WTC11 (cell line): ENCODE measurements at regions not wholly inside any gene's neighbourhood (a gene's known extent, or its start where the extent isn't known, plus 50 kb on each side); places are given as distances from the start of the nearest gene placed in this dataset.

Experiments used
- ATAC-seq: fragments of 200-7000 bp; cut with Tn5 transposase; 2 replicates; pipeline ENCODE4 v1.10.0; 2021; ENCODE audit warnings: mild to moderate bottlenecking, moderate library complexity
- CTCF ChIA-PET: fragments of 300-600 bp; sonication (Branson Sonifier 250); formaldehyde crosslinking; loops from one replicate; lab custom pipeline; 2021; ENCODE audit warnings: antibody characterized with exemption; lab: Charles Lee
- POLR2A ChIA-PET: fragments of 350-600 bp; sonication (Branson Sonifier 250); formaldehyde crosslinking; loops from one replicate; lab custom pipeline; 2021; ENCODE audit warnings: antibody characterized with exemption; lab: Charles Lee
- DNase-seq: peaks from one replicate; pipeline ENCODE4 v3.0.0; 2021; ENCODE audit warnings: low spot score
- H3K27ac Mint-ChIP-seq: 2 replicates; pipeline ENCODE4 v1.8.0; 2021; ENCODE audit warnings: mixed read lengths
- H3K27me3 Mint-ChIP-seq: 2 replicates; pipeline ENCODE4 v1.8.0; 2021; ENCODE audit warnings: low read depth, mild to moderate bottlenecking, moderate library complexity, mixed read lengths
- H3K36me3 Mint-ChIP-seq: 2 replicates; pipeline ENCODE4 v1.8.0; 2021; ENCODE audit warnings: mixed read lengths
- H3K4me1 Mint-ChIP-seq: 2 replicates; pipeline ENCODE4 v1.8.0; 2022; ENCODE audit warnings: mixed read lengths
- H3K4me3 Mint-ChIP-seq: 2 replicates; pipeline ENCODE4 v1.8.0; 2021; ENCODE audit warnings: mild to moderate bottlenecking, moderate library complexity, mixed read lengths
- H3K9me3 Mint-ChIP-seq: 2 replicates; pipeline ENCODE4 v1.8.0; 2021; ENCODE audit warnings: mixed read lengths
- ETV6 ChIP-seq: sonication (generic); formaldehyde crosslinking; IDR thresholded peaks from 2 replicates; pipeline ENCODE4 v1.8.1; 2022; ENCODE audit warnings: mild to moderate bottlenecking, missing genetic modification reagents
- JUN ChIP-seq: sonication (generic); formaldehyde crosslinking; IDR thresholded peaks from 2 replicates; pipeline ENCODE4 v1.8.0; 2023; ENCODE audit warnings: mild to moderate bottlenecking, missing genetic modification reagents
- KAT7 ChIP-seq: sonication (generic); formaldehyde crosslinking; IDR thresholded peaks from 2 replicates; pipeline ENCODE4 v1.8.1; 2023; ENCODE audit warnings: missing genetic modification reagents, mild to moderate bottlenecking, borderline replicate concordance
- NFE2L1 ChIP-seq: sonication (generic); formaldehyde crosslinking; IDR thresholded peaks from 2 replicates; pipeline ENCODE4 v1.8.1; 2023; ENCODE audit warnings: missing genetic modification reagents
- SMAD3 ChIP-seq: sonication (generic); formaldehyde crosslinking; IDR thresholded peaks from 2 replicates; pipeline ENCODE4 v1.8.0; 2022; ENCODE audit warnings: missing genetic modification reagents, mild to moderate bottlenecking, borderline replicate concordance
- SP1 ChIP-seq: sonication (generic); formaldehyde crosslinking; conservative IDR thresholded peaks from 2 replicates; pipeline ENCODE4 v1.8.1; 2022; ENCODE audit warnings: missing genetic modification reagents
- TEAD1 ChIP-seq: sonication (generic); formaldehyde crosslinking; IDR thresholded peaks from 2 replicates; pipeline ENCODE4 v1.8.0; 2022; ENCODE audit warnings: mild to moderate bottlenecking, missing genetic modification reagents
- TEAD4 ChIP-seq: sonication (generic); formaldehyde crosslinking; IDR thresholded peaks from 2 replicates; pipeline ENCODE4 v1.8.0; 2022; ENCODE audit warnings: mild to moderate bottlenecking, missing genetic modification reagents
- ZNF138 ChIP-seq: sonication (generic); formaldehyde crosslinking; conservative IDR thresholded peaks from 2 replicates; pipeline ENCODE4 v1.8.1; 2022; ENCODE audit warnings: mild to moderate bottlenecking, moderate library complexity, missing genetic modification reagents
- ZNF219 ChIP-seq: sonication (generic); formaldehyde crosslinking; IDR thresholded peaks from 2 replicates; pipeline ENCODE4 v1.8.0; 2023; ENCODE audit warnings: missing genetic modification reagents, mild to moderate bottlenecking, borderline replicate concordance
- ZNF232 ChIP-seq: sonication (generic); formaldehyde crosslinking; IDR thresholded peaks from 2 replicates; pipeline ENCODE4 v1.8.0; 2022; ENCODE audit warnings: mild to moderate bottlenecking, missing genetic modification reagents
- ZNF317 ChIP-seq: sonication (generic); formaldehyde crosslinking; IDR thresholded peaks from 2 replicates; pipeline ENCODE4 v1.8.1; 2023; ENCODE audit warnings: low read depth, mild to moderate bottlenecking, moderate library complexity, missing genetic modification reagents, borderline replicate concordance
- ZNF416 ChIP-seq: fragments of 250-450 bp; sonication (Bioruptor Pico); IDR thresholded peaks from 2 replicates; pipeline ENCODE4 v1.9.0; 2021; ENCODE audit warnings: mild to moderate bottlenecking, inconsistent platforms
- ZNF423 ChIP-seq: fragments of 250-450 bp; sonication (Bioruptor Pico); IDR thresholded peaks from 2 replicates; pipeline ENCODE4 v2.1.2; 2022; ENCODE audit warnings: mild to moderate bottlenecking, moderate library complexity
- TF ChIP-seq, protein P1 (sequence below): sonication (generic); formaldehyde crosslinking; IDR thresholded peaks from 2 replicates; pipeline ENCODE4 v1.8.0; 2022; ENCODE audit warnings: mild to moderate bottlenecking, missing genetic modification reagents
- TF ChIP-seq, protein P2 (sequence below): sonication (generic); formaldehyde crosslinking; IDR thresholded peaks from 2 replicates; pipeline ENCODE4 v1.8.1; 2023; ENCODE audit warnings: mild to moderate bottlenecking, moderate library complexity, missing genetic modification reagents
- TF ChIP-seq, protein P3 (sequence below): sonication (generic); formaldehyde crosslinking; IDR thresholded peaks from 2 replicates; pipeline ENCODE4 v1.8.1; 2022; ENCODE audit warnings: mild to moderate bottlenecking, moderate library complexity, missing genetic modification reagents
- TF ChIP-seq, protein P4 (sequence below): fragments of 250-450 bp; sonication (Bioruptor Pico); IDR thresholded peaks from 2 replicates; pipeline ENCODE4 v2.1.2; 2022; ENCODE audit warnings: mild to moderate bottlenecking, moderate library complexity
- TF ChIP-seq, protein P5 (sequence below): sonication (generic); formaldehyde crosslinking; IDR thresholded peaks from 2 replicates; pipeline ENCODE4 v1.8.0; 2022; ENCODE audit warnings: missing genetic modification reagents
- TF ChIP-seq, protein P6 (sequence below): sonication (generic); formaldehyde crosslinking; conservative IDR thresholded peaks from 2 replicates; pipeline ENCODE4 v1.8.1; 2023; ENCODE audit warnings: mild to moderate bottlenecking, low read depth, missing genetic modification reagents, moderate library complexity
- TF ChIP-seq, protein P7 (sequence below): fragments of 250-450 bp; sonication (Bioruptor Pico); IDR thresholded peaks from 2 replicates; pipeline ENCODE4 v1.9.0; 2021; ENCODE audit warnings: mild to moderate bottlenecking

DNA sequence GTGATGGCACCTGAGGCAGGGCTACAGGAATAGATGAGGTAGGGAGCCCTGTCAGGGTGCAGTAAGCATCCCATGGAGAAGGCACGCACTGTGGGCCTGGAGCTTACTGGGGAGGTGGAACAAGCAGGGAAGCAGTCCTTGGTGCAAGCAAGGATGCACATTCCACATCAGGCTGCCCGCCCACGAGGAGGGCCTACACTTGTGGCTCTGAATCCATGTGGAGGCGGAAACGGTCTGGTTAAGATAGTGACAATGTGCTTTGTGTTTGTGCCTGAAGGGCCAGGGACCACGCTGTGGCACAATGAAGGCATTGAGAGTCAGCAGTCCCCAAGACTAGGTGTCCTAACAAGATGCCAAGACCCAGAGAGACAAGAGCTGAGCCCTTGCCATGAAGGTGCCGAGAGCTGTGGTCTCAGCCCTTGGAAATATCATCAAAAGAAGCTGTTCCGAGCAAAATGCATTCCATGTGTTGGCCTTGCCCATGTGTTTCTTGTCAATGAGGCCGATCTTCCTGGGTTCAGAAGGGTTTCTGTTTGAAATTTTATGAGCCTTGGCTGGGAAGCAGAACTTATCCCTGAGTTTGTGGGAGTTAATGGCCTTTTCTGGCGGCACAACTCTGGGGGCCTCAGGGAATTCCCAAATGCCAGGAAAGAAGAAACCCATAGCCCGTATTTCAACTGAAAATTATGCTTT, 111.9 kb downstream of the NGF start:
- TF ChIP-seq ZNF138 (CRISPR knock-in tag) (no peak), ZNF219 (no peak), JUN (no peak), ZNF317 (CRISPR knock-in tag) (no peak), NFE2L1 (CRISPR knock-in tag) (no peak), SMAD3 (CRISPR knock-in tag) (no peak), TEAD4 (CRISPR knock-in tag) (no peak), ZNF232 (CRISPR knock-in tag) (no peak)
- TF ChIP-seq, protein P1, sequence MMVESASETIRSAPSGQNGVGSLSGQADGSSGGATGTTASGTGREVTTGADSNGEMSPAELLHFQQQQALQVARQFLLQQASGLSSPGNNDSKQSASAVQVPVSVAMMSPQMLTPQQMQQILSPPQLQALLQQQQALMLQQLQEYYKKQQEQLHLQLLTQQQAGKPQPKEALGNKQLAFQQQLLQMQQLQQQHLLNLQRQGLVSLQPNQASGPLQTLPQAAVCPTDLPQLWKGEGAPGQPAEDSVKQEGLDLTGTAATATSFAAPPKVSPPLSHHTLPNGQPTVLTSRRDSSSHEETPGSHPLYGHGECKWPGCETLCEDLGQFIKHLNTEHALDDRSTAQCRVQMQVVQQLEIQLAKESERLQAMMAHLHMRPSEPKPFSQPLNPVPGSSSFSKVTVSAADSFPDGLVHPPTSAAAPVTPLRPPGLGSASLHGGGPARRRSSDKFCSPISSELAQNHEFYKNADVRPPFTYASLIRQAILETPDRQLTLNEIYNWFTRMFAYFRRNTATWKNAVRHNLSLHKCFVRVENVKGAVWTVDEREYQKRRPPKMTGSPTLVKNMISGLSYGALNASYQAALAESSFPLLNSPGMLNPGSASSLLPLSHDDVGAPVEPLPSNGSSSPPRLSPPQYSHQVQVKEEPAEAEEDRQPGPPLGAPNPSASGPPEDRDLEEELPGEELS (CRISPR knock-in tag), result no peak
- TF ChIP-seq, protein P2, sequence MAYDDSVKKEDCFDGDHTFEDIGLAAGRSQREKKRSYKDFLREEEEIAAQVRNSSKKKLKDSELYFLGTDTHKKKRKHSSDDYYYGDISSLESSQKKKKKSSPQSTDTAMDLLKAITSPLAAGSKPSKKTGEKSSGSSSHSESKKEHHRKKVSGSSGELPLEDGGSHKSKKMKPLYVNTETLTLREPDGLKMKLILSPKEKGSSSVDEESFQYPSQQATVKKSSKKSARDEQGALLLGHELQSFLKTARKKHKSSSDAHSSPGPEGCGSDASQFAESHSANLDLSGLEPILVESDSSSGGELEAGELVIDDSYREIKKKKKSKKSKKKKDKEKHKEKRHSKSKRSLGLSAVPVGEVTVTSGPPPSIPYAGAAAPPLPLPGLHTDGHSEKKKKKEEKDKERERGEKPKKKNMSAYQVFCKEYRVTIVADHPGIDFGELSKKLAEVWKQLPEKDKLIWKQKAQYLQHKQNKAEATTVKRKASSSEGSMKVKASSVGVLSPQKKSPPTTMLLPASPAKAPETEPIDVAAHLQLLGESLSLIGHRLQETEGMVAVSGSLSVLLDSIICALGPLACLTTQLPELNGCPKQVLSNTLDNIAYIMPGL (CRISPR knock-in tag), result no peak
- TF ChIP-seq, protein P3, sequence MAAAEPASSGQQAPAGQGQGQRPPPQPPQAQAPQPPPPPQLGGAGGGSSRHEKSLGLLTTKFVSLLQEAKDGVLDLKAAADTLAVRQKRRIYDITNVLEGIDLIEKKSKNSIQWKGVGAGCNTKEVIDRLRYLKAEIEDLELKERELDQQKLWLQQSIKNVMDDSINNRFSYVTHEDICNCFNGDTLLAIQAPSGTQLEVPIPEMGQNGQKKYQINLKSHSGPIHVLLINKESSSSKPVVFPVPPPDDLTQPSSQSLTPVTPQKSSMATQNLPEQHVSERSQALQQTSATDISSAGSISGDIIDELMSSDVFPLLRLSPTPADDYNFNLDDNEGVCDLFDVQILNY (CRISPR knock-in tag), result no peak
- TF ChIP-seq, protein P4, sequence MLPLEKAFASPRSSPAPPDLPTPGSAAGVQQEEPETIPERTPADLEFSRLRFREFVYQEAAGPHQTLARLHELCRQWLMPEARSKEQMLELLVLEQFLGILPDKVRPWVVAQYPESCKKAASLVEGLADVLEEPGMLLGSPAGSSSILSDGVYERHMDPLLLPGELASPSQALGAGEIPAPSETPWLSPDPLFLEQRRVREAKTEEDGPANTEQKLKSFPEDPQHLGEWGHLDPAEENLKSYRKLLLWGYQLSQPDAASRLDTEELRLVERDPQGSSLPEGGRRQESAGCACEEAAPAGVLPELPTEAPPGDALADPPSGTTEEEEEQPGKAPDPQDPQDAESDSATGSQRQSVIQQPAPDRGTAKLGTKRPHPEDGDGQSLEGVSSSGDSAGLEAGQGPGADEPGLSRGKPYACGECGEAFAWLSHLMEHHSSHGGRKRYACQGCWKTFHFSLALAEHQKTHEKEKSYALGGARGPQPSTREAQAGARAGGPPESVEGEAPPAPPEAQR (CRISPR knock-in tag), result no peak
- TF ChIP-seq, protein P5, sequence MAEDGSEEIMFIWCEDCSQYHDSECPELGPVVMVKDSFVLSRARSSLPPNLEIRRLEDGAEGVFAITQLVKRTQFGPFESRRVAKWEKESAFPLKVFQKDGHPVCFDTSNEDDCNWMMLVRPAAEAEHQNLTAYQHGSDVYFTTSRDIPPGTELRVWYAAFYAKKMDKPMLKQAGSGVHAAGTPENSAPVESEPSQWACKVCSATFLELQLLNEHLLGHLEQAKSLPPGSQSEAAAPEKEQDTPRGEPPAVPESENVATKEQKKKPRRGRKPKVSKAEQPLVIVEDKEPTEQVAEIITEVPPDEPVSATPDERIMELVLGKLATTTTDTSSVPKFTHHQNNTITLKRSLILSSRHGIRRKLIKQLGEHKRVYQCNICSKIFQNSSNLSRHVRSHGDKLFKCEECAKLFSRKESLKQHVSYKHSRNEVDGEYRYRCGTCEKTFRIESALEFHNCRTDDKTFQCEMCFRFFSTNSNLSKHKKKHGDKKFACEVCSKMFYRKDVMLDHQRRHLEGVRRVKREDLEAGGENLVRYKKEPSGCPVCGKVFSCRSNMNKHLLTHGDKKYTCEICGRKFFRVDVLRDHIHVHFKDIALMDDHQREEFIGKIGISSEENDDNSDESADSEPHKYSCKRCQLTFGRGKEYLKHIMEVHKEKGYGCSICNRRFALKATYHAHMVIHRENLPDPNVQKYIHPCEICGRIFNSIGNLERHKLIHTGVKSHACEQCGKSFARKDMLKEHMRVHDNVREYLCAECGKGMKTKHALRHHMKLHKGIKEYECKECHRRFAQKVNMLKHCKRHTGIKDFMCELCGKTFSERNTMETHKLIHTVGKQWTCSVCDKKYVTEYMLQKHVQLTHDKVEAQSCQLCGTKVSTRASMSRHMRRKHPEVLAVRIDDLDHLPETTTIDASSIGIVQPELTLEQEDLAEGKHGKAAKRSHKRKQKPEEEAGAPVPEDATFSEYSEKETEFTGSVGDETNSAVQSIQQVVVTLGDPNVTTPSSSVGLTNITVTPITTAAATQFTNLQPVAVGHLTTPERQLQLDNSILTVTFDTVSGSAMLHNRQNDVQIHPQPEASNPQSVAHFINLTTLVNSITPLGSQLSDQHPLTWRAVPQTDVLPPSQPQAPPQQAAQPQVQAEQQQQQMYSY (CRISPR knock-in tag), result no peak

DNA sequence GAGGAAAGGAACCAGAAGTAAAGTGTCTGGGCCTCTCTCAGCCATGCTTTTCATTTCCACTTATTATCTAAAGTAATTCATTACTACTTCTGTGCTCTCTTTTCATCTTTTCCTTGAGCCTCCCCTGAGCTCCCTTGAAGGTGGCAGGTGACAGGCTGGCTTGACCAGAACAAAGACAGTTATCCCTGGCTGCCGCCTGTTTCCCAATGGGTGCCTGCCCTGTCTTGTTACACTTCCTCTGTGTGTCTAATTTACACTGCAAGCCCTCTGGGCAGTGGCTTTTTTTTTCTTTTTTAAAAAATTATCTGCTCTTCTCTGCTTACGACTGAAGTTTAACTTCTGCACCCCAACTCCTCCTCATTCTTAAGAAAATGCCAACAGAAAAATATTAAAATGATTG, 113.4 kb downstream of the NGF start:
- Mint-ChIP-seq H3K9me3 (no peaks in the 10 kb centered on the region), H3K27me3 (no peaks in the 10 kb centered on the region), H3K4me3 (no peak overlapping the region), H3K27ac (no peak overlapping the region), H3K4me1 (peaks cover 21% of the 10 kb centered on the region), H3K36me3 (no peaks in the 10 kb centered on the region)
- ChIA-PET CTCF (no interaction called here), POLR2A (no interaction called here)
- DNase-seq, result no peak
- no peak for ATAC-seq
- TF ChIP-seq, protein P6, sequence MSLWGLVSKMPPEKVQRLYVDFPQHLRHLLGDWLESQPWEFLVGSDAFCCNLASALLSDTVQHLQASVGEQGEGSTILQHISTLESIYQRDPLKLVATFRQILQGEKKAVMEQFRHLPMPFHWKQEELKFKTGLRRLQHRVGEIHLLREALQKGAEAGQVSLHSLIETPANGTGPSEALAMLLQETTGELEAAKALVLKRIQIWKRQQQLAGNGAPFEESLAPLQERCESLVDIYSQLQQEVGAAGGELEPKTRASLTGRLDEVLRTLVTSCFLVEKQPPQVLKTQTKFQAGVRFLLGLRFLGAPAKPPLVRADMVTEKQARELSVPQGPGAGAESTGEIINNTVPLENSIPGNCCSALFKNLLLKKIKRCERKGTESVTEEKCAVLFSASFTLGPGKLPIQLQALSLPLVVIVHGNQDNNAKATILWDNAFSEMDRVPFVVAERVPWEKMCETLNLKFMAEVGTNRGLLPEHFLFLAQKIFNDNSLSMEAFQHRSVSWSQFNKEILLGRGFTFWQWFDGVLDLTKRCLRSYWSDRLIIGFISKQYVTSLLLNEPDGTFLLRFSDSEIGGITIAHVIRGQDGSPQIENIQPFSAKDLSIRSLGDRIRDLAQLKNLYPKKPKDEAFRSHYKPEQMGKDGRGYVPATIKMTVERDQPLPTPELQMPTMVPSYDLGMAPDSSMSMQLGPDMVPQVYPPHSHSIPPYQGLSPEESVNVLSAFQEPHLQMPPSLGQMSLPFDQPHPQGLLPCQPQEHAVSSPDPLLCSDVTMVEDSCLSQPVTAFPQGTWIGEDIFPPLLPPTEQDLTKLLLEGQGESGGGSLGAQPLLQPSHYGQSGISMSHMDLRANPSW, result no peak
- TF ChIP-seq TEAD1 (CRISPR knock-in tag), result no peak
- TF ChIP-seq ETV6 (CRISPR knock-in tag), result no peak
- TF ChIP-seq, protein P7, sequence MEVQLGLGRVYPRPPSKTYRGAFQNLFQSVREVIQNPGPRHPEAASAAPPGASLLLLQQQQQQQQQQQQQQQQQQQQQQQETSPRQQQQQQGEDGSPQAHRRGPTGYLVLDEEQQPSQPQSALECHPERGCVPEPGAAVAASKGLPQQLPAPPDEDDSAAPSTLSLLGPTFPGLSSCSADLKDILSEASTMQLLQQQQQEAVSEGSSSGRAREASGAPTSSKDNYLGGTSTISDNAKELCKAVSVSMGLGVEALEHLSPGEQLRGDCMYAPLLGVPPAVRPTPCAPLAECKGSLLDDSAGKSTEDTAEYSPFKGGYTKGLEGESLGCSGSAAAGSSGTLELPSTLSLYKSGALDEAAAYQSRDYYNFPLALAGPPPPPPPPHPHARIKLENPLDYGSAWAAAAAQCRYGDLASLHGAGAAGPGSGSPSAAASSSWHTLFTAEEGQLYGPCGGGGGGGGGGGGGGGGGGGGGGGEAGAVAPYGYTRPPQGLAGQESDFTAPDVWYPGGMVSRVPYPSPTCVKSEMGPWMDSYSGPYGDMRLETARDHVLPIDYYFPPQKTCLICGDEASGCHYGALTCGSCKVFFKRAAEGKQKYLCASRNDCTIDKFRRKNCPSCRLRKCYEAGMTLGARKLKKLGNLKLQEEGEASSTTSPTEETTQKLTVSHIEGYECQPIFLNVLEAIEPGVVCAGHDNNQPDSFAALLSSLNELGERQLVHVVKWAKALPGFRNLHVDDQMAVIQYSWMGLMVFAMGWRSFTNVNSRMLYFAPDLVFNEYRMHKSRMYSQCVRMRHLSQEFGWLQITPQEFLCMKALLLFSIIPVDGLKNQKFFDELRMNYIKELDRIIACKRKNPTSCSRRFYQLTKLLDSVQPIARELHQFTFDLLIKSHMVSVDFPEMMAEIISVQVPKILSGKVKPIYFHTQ (CRISPR knock-in tag), result no peak
- no peak for TF ChIP-seq KAT7 (CRISPR knock-in tag)
- TF ChIP-seq ZNF423, result no peak
- no peak for TF ChIP-seq SP1 (CRISPR knock-in tag)
- no peak for TF ChIP-seq ZNF416 (CRISPR knock-in tag)

More for the DNA sequence above, 111.9 kb downstream of the NGF start:
- no peaks in the 10 kb centered on the region for H3K36me3 Mint-ChIP-seq
- H3K27ac Mint-ChIP-seq, result no peak overlapping the region
- no peak overlapping the region for H3K4me3 Mint-ChIP-seq
- no peaks in the 10 kb centered on the region for H3K27me3 Mint-ChIP-seq
- ChIA-PET CTCF (no interaction called here), POLR2A (no interaction called here)
- H3K4me1 Mint-ChIP-seq, result peaks cover 6% of the 10 kb centered on the region
- DNase-seq, result no peak
- no peak for ATAC-seq
- no peaks in the 10 kb centered on the region for H3K9me3 Mint-ChIP-seq
